GM18909 (cell line): ENCODE measurements at regions not wholly inside any gene's neighbourhood (a gene's known extent, or its start where the extent isn't known, plus 50 kb on each side); places are given as distances from the start of the nearest gene placed in this dataset.
"Not testable (repeated sequence)": the region's sequence is repeated elsewhere in the genome, so short reads cannot be mapped to it uniquely, and the experiment has no call there.

Experiments
- ATAC-seq: cut with Tn5 transposase; IDR thresholded peaks from one replicate; pipeline ENCODE4 v1.9.1; 2021; ENCODE audit warnings: mild to moderate bottlenecking; ENCODE audit not compliant: unreplicated experiment, poor library complexity

DNA sequence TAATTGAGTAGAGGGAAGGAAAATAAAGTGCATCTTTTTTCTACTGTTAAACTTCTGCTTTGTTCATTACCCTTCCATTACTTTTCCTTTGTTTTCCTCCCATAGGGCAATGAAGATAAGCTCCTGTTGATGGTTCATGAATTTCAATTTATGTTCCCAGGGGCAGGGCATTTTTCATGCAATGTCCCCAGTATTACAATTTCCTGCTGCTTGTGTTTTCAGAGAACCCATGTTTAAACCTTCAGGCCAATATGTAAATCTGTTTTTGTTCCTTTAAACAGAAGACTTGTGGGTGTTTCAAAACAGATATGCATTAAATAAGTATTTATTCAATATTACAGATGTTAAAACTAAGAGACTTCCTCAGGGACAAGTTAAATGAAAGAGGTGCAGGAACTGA, 834.5 kb downstream of the ZPLD1 start:
- ATAC-seq: no peak

DNA sequence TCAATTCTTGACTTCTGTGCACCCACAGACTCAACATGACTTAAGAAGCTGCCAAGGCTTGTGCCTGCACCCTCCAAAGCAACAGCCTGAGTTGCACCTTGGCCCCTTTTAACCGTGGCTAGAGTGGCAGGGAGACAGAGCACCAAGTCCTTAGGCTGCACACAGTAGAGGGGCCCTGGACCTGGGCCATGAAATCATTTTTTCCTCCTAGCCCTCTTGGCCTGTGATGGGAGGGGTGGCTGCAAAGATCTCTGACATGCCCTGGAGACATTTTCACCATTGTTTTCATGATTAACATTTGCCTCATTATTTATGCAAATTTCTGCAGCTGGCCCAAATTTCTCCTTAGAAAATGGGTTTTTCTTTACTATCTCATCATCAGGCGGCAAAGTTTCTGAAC, 836.8 kb downstream of the ZPLD1 start:
- ATAC-seq: no peak

DNA sequence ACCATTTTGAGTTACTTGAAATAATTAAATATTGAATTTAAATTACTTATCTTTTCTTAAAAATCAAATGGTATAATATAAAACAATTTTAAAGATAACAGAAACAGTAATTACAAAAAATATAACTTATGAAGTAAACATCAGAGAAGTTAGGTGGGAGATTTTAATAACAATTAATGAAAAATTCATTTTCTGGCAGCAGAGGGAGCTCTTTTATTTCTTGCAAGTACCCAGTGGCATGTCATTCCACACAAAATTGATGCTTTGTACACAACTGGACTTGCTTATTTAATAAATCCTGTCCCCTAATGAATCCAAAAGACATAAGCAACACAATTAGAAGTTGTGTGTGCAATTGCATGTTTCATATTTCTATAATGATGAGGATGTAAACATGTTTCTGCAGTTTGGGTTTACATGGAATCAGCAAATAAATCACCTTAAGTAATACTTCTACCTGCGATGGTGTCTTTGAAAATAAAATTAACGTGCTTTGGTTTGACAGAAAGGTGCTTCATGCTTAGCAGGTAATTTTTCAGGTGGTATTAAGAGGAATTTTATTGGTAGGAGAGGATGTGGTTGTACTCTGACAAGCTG, 861.3 kb downstream of the ZPLD1 start:
- no peak for ATAC-seq

DNA sequence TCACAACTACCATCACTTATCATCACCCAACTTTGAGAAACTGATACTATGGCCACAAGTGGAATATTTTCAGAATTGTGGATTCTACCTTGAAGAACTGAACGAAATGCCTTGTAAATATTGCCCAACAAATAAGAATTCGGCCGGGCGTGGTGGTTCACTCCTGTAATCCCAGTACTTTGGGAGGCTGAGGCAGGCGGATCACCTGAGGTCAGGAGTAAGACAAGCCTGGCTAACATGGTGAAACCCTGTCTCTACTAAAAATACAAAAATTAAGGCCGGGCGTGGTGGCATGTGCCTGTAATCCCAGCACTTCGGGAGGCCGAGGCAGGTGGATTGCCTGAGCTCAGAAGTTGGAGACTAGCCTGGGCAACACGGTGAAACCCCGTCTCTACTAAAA, 862.7 kb downstream of the ZPLD1 start:
- ATAC-seq: not testable (repeated sequence)

DNA sequence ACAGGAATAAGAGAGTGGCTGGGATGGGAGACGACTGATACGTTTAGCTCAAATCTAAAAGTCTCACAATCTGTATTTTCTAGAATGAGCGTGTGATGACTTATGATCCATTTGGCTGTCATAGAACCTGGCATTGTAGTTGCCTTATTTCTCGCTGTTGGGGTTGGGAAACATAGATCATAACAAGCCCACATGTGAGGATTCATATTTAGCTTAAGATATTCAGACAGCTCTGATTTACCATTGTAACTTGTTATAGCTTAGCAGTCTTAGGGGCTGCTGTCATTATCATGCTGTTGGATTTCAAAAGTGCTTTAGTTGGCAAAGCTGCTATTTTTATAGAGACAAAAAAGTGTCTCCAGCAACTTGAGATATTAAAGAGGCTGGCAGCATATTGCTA, 871.3 kb downstream of the ZPLD1 start:
- ATAC-seq: no peak

DNA sequence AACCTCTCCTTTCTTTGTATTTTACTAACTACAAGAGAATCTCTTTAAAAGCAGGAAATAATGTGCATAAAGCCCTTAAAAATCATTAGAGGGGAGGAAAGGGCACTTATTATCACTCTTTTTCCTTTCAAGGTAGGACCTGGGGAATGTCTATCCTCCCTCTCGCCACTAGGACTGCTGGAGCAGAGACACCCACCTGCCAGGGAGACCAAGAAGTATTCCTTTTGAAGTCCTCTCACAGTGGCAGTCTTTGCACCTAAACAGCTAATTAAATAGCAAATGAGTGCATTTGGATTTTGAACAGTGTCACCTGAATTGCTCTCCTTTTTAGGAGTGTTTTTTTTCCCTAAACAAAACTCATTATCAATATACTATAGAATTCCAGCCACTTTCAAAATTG, 874.1 kb downstream of the ZPLD1 start:
- ATAC-seq: no peak

DNA sequence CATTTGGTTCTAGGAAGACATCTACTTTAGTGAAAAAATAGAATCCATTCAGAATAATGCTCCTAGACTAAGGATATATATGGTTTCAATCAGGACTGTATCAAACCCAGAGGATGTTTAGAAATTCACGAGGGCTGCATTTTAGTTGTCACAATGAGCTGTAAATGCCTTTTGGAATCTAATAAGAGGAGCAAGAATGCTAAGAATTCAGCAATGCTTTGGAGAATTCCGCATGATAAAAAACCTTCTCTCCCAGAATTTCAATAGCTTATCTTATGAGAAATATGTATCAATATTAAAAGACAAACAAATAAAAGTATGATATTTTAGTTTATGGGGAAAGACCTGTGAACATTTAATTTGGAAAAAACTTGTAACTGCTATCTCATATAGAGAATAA, 885.1 kb downstream of the ZPLD1 start:
- no peak for ATAC-seq

DNA sequence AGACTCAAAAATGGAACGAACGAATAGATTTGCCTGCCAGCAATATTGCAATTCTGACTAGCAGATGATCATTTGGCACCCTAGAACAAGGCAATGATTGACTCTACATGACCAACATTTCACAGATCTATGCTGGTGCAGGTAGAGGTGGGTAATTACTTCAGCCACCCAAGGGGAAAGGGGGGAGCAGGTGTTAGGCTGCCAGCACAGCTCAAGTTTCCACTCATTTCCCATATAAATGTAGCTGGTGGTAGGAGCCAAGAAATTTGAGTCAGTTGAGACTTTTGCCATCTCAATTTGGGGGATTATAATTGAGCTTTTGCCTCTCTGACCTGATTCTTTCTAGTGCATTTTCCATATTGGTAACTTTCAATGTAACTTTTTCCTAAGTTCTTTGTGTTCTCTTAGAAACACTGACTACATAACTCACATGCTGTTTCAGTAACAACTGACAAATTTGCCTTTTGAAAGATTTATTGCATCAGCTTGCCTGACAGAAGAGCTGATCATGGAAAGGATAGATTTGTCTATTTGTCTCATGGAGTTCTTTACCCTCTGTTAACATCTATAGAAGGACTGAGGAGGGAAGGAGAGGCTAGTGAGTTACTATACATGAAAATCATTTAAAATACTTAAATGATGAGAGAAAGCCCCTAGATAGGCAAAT, 902.5 kb downstream of the ZPLD1 start:
- no peak for ATAC-seq

DNA sequence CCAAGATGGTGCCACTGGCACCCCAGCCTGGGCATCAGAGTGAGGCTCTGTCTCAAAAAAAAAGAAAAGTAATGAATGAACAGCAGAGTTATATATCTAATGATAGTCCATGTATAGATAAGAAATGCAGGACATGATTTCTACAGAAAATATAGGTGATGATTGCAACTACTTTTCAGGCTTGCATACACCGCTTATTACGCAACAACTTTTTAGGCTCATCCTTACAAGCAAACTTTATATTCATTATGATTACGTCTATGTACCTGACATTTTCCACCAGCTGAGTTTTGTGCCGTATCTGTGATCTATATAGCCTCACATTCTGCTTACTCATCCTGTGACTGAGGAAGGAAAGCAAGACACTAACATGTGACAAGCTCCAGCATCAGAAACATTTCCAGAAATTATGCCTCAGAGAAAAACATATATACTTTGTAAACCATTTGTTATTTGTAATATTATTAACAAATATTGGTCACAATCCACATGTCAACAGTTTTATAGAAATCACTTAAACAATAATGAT, 906.3 kb downstream of the ZPLD1 start:
- no peak for ATAC-seq

DNA sequence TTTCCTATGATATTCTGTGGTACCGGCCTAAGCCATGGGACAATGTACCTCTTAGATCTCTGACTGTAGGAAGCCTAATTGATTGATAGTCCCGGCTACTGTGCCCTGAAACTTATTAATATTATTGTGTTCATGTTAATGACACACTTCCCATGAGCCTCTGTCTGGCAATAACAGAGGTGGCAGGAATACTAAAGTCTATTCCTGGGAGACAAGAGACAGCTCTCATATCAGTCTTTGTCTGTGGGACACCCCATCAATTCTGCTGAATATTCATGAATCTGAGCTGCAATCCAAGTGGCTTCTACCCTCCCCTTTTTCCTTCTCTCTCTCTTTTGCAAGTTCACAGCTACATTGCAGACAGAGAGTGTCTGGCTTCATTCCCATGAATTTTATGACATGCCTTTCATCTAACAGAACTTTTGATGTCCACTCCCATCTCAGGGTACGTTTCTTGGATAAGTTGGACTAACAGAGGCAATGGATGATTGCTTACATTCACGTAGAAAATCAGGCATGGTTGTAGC, 907.5 kb downstream of the ZPLD1 start:
- no peak for ATAC-seq

DNA sequence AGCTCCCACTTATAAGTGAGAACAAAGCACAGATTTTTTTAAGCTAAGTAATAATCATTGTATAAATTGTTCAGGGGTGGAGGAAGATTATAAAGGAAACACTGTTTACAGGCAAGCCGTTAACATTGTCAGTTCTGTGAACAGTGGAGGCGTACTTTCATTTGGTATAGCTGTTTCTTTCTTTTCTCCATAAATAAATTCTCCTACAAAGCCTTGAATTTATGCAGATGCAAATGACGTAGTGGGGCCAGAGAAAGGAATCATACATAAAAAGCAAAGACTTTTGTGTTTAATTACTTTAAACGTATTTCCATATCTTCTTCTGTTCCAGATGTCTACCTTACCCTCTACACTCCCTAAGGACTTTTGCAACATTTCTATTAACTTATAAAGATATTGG, 914.9 kb downstream of the ZPLD1 start:
- no peak for ATAC-seq

DNA sequence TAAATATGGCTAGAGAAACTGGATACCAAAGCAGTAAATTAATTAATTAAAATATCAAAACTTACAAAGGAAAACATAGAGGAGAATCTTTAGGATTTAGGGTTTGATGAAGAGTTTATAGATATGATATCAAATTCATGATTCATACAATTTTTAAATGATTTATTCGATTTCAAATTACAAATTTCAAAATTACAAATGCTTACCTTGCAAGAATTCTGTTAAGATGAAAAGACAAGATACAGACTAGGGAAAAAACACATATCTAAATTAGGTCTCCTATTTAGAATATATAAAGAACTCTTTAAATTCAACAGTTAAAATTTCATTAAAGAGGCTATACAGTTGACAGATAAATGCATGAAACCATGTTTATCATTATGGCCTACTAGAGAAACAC, 930.7 kb downstream of the ZPLD1 start:
- ATAC-seq: no peak

DNA sequence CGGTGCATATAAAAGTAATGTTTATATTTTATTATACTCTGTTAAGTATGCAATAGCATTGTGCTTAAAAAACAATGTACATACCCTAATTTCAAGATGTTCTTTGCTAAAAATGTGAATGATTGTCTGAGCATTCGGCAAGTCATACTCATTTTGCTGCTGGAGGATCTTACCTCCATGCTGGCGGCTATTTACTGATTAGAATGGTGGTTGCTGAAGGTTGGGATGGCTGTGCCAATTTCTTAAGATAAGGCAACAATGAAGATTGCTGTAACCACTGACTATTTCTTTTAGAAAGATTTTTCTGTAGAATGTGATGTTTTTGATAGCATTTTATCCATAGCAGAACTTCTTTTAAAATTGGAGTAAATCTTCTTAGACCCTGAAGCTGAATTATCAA, 932.7 kb downstream of the ZPLD1 start:
- no peak for ATAC-seq

DNA sequence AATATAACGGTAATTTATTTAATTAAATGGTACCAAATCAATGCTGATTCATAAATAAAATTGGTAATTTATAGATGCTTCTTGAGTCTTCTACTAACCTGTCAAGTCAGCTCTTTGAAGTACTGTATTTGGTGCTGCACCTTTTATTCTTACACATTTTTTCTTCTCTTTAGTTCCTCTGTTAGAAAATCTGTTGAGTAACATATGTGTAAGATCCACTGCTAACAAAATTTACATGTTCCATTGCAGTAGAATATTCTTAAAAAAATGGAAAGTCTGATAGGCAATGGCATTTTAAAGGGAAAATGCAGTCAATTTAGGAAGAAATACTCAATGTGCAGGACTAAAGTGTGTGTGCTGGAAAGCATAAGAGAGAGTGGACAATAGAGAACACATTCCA, 936.6 kb downstream of the ZPLD1 start:
- ATAC-seq: no peak

DNA sequence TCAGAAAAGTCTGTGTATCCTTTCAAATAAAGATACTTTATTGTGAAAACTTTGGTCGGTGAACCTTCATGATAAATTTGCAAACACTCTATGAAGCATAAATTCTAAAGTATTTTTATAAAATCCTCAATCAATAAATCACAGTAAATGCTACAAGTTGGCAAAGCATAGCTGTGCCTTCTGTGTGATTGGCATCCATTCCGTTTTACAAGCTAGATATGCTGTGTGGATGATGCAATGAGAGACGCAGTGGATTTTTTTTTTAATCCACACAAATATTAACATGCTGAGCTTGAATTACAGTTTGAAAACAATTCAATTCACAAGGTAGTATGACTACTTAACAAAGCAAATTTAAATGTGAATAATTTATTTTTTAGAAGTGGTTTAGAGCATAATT, 937.2 kb downstream of the ZPLD1 start:
- ATAC-seq: no peak

DNA sequence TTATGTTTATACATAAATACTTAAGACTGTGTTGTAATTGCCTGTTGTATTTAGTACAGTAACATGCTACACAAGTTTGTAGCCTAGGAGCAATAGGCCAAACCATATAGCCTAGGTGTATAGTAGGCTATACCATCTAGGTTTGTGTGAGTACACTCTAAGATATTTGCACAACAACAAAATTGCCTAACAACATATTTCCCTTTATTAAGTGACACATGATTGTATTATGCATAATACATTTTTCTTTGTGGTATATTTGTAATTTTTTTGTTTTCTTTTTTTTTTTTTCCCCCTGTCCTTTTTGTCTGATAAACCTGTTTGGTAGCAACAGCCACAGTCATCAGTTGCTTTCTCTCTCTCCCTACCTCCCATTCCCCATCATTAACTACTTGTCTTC, 945.6 kb downstream of the ZPLD1 start:
- ATAC-seq: no peak

DNA sequence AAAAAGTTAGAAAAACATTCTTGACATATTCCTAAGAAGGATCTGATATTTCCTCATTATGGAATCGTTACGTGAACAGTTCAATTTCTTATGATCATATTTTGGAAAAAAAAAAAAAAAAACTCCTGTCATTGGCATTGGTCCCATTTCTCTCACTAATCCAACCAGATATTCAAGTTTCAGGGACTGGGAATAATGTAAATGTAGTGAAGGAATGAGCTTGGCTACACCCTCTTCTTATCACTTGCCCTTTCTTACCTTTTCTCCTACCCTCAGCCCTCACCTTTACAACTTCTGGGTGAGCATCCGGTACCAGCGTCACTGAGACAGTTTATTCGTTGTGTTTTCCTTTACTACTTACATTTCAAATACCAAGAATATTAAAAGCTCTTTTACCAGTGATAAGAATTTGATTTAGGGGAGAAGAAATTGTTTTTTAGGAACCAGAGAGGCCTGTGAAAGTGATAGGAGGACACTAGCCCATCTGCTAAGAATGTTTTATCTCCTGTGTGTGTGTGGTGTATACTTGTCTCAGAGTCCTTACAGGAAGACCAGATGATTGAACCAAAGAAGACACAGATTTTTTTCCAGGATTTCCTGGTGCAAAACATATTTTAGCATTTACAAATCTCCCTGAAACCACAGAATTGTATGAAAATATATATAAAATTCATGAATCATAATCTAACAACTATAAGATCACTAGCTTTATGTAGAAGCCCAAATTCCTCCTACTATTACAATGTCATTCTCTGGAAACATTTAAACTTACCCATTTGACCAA, 946.7 kb downstream of the ZPLD1 start:
- no peak for ATAC-seq

DNA sequence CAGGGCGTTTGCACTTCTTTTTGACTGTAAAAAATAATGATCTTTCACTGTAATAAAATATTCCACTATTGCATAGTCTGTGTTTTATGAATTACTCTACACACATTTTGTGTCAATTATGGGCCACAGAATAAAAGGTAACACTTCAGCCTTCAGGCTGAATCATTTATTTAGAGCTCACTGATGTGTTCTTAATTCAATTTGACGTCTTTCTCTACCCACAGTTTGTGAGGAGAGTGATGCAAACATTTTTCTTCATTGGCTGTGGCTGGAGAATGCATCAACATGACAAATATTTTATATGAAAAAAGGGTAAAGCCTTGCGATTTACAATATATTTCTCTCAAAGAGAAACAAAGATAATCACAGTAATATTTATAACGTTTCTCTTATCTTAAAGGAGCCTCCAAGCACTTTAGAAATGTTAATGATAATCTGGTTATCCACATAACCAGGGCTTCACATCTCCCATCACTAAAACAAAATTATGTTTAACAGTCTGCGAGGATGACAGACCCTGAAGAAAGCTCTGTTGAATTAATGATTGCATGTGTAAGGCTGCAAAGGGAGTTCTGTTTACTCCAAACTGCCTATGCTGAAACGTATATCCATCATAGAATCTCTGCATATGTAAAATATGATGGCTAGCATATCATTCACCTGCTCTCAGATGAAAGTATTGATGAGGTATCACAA, 951.3 kb downstream of the ZPLD1 start:
- ATAC-seq: no peak

DNA sequence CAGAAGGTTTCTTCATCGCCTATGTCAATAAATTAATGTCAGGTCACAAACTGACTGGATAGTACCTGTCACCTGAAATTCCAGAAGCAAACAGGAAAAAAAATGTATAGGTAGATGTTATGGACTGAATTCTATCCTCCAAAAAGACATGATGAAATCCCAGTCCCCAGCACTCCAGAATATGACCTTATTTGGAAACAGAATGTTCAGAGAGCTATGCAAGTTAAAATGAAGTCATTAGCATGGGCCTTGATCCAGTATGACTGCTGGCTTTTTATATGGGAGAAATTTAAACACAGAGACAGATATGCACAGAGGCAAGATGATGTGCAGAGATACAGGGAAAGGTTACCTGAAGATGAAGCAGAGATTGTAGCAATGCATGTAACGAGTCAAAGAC, 953.4 kb downstream of the ZPLD1 start:
- no peak for ATAC-seq

DNA sequence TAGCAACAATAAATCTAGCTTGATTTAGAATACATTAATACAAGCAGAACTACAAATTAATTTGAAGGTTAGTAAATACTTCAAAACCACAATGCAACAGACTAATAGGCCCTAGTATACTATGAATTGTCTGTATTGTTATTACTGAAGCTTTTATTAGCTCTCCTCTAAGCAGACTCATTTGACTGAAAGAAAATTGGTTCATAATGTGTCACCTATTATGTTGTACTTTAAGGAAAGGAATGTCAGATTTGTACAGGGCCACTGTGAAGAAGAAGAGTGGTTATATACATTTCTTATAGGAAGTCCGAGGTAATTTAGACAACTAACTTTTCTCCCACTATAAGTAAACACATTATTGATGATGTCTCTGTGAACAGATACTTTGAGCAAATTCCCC, 954.5 kb downstream of the ZPLD1 start:
- no peak for ATAC-seq
